Activated CD8-positive, alpha-beta memory T cell treated with anti-CD3 and anti-CD28 coated beads for 36 hours (primary cell): ENCODE measurements at regions not wholly inside any gene's neighbourhood (a gene's known extent, or its start where the extent isn't known, plus 50 kb on each side); places are given as distances from the start of the nearest gene placed in this dataset.
"Not testable (repeated sequence)": the region's sequence is repeated elsewhere in the genome, so short reads cannot be mapped to it uniquely, and the experiment has no call there.

Experiments
- CTCF ChIA-PET: fragments of 350-600 bp; sonication (Branson Sonifier 250); formaldehyde crosslinking; loops from one replicate; lab custom pipeline; 2021; ENCODE audit warnings: antibody characterized with exemption; lab: Charles Lee
- POLR2A ChIA-PET: fragments of 350-600 bp; sonication (Branson Sonifier 250); formaldehyde crosslinking; loops from one replicate; lab custom pipeline; 2021; ENCODE audit warnings: antibody characterized with exemption; lab: Charles Lee

DNA sequence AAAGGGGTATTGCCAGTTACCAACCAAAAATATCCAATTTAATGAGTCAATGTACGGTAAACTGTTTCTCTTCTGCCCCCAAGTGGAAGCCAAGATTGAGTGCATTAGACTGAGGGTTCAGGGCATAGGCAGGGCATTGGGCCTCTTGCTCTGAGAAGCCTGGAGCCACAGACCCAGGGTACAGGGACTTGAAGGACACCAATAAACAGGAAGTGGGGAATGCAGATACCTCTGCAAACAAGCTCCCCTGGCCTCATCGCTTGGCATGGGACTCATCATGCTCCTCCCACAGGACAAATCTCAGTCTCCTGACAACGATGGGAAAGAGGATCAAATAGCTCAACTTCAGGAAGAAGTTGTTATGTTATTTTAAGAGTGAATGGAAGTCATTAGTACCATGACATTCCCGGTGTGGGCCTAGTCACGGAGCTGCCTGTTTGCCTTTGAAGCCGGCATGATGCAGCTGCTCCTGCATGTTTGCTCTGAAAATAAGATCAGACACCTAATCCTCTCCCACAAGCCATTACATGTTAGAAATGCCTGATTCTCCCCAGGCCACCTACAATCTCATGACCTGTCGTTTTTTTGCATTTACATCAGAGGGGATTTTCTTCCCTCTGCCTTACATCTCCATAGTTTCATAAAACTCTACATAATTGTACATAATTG, 224.2 kb downstream of the RCHY1 start:
- ChIA-PET CTCF (no interaction called here), POLR2A (no interaction called here)

DNA sequence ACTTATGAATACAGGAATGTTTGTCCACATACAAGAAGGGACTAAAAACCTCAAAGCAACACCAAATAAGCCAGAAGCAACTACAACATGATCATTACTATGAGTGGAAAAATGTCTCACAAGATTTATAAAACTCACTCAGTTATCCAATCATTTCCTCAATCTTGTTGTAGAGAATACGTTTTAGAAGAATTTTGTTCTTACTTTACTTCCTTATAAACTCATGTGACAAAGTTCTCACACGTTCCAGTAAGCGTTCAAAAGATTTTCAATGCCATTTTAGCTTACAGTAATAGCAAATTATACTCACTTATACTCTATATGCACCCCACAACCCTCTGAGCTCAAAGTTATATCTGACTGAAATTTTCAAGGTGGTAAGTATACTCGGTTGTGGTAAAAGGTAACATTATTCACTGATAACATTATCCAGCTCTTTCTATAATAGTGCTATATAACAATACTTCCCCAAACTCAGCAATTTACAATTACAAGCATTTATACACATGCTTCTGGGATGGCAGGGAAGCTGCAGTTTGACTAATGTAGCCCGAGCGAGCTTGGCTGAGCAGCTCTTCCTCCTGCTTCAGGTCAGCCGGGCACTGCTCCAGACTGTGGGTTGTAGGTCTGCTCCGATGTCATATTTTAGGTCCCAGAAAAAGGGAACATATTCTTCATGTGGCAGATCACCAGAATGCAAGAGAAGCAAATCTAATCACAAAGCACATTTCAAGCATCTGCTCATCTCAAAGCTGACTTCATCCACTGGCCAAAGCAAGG, 226.3 kb downstream of the RCHY1 start:
- POLR2A ChIA-PET, result no interaction called here
- CTCF ChIA-PET, result no interaction called here

DNA sequence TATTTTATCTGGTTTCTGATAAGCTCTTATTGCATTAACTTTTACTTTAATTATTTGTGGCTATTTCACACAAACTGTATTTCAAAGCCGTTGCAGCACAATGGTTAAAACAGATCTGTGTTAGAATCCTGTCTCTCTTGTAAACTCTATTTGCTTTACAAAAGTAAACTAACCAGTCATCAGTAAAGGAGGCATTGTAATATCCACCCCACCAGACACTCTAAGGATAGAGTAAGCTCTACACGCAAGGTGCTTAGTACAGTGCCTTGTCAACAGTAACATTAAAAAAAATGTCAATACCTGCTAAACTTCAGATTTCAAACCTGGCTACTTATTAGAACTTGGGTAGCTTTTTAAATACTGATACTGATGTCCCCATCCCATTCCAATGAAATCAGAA, 228.4 kb downstream of the RCHY1 start:
- ChIA-PET POLR2A (no interaction called here), CTCF (no interaction called here)

DNA sequence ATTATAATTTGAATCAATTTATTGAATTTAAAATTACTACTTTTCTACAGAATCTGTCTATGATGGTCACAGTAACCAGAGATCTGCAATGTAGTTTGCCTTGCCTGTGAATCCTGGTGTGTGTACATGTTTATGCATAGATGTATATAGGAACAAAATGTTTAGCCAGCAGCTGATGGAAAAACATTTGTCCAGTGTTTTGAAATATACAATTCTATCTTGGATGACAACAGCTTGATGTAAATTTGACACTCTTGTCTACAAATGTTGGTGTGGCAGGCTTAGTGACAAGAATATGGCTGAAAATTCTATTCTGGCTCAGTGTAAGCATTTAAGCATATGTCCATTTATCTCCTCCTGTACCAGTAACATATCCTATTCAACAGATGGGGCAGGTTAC, 229.4 kb downstream of the RCHY1 start:
- CTCF ChIA-PET, result no interaction called here
- POLR2A ChIA-PET, result no interaction called here

DNA sequence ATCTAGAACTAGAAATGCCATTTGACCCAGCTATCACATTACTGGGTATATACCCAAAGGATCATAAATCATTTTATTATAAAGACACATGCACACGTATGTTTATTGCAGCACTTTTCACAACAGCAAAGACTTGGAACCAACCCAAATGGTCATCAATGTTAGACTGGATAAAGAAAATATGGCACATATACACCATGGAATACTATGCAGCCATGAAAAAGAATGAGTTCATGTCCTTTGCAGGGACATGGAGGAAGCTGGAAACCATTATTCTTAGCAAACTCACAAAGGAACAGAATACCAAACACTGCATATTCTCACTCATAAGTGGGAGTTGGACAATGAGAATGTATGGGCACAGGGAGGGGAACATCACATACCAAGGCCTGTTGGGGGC, 233.7 kb downstream of the RCHY1 start:
- CTCF ChIA-PET, POLR2A ChIA-PET: not testable (repeated sequence)

DNA sequence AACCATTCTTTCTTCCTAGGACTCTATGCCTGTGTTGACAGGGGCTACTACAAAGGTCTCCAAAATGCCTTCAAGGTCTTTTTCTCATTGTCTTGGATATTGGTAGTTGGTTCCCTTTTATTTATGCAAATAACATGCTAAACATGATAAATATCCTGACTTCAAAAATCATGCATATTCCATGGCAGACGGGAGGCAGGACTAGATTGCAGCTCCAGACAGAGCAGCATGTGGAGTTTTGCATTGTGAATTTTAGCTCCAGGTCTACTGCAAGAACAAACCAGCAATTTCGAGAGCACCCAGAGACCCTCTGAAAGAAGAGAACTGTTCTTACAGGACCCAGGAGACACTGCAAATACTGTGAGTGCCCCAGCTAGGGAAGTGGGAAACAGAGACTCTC, 254.9 kb downstream of the RCHY1 start:
- POLR2A ChIA-PET, result no interaction called here
- CTCF ChIA-PET, result no interaction called here

DNA sequence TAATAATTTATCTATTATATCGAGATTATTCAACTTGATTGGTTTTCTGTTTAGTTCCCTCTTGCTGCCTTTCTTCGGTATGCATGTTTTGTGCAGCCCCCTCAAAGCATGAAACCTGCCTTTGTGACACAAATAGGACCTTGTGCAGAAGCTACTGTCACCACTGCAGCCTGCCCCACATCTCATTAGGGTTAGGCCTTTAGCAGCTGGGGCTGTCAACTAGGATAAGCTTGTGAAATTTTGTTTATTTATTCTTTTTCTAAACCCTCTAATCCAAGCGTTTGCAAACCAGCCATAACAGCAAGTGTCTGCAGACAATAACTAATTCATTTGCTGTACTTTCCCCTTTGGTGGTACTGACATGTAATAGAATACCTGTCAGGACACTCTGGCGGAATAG, 258.9 kb downstream of the RCHY1 start:
- CTCF ChIA-PET, result no interaction called here
- POLR2A ChIA-PET, result no interaction called here

DNA sequence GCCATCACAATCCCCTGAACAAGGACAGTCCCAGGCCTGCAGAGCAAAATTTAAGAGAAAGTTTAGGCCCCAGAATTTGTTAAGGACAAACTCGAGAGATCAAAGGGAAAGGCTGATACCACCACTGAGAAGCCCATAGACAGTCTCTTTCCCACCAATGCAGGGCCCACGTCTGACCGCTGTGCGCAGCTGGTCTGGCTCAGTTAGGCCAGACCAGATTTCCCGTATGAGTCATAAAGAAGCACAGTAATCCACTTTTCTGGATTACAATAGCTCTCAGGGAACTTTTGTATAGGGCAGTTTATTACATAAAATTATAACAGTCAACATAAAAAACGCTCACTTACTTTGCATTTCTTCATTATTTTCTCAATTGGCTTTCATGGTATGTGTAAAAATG, 259.5 kb downstream of the RCHY1 start:
- POLR2A ChIA-PET, result no interaction called here

DNA sequence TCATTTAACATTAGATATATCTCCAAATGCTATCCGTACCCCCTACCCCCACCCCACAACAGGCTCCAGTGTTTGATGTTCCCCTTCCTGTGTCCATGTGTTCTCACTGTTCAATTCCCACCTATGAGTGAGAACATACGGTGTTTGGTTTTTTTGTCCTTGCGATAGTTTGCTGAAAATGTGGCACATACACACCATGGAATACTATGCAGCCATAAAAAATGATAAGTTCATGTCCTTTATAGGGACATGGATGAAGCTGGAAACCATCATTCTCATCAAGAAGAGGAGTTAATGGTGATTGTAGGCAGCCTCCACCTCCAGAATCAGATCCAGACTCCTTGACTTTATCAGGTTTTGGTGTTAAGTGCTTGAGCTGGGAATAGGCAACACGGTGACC, 261.1 kb downstream of the RCHY1 start:
- CTCF ChIA-PET, result not testable (repeated sequence)

More for the DNA sequence above, 259.5 kb downstream of the RCHY1 start:
- CTCF ChIA-PET, result no interaction called here

DNA sequence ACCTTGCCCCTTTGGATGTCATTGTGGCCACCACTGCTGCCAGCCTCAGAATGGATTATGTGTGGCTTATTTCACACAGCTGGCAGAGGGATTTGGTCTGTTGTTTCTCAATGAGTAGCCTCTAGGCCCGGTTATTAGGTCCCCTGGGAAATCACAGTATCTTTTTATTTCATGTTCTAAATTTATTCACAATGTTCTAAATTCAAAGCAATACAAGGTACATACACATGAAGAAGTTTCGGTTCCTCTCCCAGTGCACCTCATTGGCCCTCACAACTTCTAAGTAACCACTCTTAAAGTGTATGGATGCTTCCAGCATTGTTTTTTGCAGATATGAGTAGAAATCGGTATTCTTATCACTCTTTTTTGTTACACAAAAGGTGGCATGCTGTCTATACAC, 262.7 kb downstream of the RCHY1 start:
- CTCF ChIA-PET, result no interaction called here
- POLR2A ChIA-PET, result no interaction called here

More for the DNA sequence above, 261.1 kb downstream of the RCHY1 start:
- POLR2A ChIA-PET, result not testable (repeated sequence)

DNA sequence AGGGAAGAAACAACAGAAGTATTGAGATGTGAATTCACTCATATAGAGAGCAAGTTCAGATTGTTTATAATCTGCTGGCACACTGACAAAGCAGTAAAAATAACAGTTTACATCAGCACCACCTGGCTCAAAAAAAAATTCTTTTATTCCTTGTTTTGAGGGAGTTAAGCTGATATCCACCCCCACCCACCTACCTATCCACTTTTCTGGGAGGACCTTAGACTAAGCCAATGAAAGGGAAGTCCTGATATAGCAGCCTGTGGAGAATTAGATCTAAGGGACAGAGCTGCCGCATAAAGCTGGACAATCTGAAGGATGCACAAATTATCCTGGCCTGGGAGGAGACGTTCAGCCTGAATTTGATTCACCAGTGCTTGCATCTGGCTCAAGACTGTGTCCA, 264.5 kb downstream of the RCHY1 start:
- CTCF ChIA-PET, result no interaction called here
- POLR2A ChIA-PET, result no interaction called here

DNA sequence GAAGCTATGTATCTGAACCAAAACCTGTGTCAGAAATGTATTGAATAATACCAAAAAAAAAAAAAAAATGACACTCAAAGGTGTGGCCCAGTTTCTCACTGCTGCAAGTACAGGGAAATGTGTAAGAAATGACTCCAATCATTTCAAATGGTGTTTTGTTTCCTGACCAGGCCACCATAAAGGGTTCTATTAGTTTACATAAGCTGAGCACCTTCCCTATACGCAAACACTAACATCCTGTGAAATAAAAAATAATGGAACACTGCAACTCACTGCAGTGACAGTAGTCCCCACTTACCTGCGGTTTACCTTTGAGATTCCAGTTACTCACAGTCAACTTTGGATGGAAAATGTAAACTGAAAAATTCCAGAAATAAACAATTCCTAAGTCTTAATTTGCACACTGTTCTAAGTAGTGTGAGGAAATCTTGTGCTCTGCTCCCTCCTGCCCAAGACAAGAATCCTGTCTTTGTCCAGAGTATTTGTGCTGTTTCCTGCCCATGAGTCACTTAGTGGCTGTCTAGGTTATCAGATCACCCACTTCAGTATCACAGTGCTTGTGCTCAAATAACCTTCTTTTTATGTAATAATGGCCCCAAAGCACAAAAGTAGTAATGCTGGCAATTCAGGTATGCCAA, 265.3 kb downstream of the RCHY1 start:
- ChIA-PET POLR2A (no interaction called here), CTCF (no interaction called here)

DNA sequence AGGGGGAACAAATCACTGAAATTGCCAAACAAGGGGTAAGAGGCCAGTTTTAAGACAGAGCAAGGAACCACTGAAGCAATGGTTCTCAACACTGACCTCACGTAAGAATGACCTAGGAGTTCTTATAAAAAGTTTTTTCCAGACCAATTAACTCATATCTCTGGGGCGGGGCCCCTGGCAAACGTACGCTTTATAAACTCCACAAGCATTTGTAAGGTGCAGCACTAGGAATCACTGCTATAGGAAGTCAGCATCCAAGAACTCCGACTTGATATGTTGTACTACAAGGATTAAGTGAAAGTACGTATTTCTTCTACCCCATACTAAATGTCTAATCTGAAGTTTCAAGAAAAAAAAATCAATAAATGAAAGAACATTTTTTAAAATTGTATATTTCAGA, 269.9 kb downstream of the RCHY1 start:
- CTCF ChIA-PET, result no interaction called here
- POLR2A ChIA-PET, result no interaction called here

DNA sequence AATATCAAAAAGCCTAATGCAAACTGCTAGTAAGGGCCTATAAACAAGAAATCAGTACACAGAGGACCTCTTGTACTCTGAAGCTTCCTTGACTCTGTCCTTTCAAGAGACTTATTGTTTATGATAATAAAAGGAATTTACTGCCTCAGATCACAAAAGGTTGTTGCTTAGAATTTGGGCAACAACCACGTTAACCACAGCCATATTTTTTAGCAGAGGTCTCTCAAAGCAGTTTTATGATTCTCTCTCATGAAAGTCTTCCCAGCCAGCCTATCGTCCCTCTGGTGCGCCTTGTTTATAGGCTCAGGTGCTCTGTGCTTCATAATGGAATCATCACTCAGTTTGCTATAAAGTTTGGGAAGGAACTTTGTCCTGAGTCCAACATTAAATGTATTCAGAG, 270.6 kb downstream of the RCHY1 start:
- POLR2A ChIA-PET, result no interaction called here
- CTCF ChIA-PET, result no interaction called here

DNA sequence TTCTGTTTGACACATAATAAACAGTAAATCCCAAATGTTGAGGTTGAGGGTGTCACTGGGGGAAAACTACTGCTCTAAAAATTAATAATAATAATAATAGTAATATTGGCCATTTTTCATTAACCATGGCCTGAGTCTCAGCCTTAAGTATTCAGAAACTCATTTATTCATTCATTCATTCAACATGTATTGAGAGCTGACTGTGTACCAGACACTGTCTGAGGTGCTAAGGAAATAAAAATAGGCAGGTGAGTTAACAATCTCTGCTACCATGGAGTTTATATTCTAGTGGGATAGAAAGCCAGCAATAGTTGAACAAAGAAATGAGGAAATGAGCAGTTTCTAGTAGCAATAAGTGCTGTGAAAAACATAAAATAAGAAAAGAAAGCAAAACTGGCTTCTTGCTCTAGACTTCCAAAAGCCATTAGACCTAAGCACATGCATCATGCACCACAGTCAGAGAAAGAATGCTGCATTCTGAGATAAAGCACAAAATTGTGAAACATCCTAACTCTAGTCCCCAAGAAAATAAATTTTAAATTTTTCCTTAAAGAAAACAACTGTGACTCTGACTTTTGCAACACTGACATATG, 278.7 kb downstream of the RCHY1 start:
- ChIA-PET POLR2A (no interaction called here), CTCF (no interaction called here)

DNA sequence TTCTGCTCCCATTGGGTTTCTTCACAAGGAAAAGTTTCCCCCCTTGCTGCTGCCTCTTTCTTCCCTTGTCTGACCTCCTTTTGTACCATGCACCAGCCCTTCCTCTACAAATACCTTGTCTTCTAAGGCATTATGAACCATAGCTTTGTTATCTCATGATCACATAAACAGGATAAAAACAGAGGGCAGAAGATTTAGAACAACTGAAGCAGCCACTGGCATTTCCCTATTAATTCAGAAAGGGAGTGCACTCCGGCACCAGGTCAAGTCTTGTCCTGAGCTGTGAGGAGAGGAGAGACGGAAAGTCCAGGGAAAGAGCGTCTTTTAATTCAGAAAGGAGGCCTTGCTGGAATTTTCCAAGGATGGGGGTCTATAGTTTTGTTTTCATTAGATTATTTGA, 281.7 kb downstream of the RCHY1 start:
- POLR2A ChIA-PET, result no interaction called here
- CTCF ChIA-PET, result no interaction called here

DNA sequence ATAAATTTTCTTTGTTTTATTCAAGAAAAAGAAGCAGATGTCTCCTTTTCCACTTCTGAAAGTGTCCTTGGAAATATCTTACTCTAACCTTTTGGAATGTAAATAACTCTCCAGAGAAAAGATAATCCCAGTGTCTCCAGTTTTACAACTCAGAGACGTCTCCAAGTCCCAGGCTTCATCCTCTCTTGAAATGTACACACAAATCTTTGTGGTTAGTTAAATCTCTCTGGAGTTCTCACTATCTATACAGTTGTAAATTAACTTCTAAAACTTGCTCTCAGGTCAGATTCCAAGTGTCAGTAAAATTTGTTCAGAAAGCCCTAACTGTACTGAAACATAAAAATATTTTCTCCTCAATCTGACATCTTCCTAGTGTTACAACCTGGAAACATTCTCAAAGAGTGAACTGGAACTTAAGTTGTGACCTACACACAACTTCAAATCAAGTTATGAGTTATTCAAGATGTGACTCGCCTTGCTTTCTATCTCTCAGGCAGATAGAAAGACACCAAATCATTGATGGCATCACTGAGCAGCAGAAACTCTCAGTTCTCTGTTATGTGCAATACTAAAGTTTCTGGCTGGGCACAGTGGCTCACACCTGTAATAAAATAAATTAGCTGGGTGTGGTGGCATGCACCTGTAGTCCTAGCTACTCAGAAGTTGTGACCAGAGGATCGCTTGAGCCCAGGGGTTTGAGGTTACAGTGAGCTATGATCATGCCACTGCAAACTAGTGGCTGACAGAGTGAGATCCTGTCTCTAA, 284.2 kb downstream of the RCHY1 start:
- ChIA-PET CTCF (no interaction called here), POLR2A (no interaction called here)

DNA sequence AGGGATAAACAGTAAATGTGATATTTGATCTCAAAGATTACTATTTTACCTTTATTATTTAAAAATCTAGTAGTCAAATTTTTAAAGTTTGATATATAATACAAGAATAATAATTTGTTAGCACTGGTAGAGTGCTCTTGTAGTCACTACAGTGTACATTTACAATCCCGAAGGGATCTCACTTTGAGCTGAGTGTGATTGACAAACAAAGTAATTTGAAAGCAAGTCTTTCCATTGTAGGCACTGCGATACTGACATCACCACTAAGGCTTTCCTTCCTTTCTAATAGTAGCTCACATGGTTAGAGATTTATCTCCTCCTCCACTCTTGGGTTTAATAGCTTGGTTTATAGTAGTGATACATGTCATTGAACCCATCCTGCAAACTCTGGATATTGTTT, 280.6 kb downstream of the PARM1 start:
- CTCF ChIA-PET, result no interaction called here
- POLR2A ChIA-PET, result no interaction called here

DNA sequence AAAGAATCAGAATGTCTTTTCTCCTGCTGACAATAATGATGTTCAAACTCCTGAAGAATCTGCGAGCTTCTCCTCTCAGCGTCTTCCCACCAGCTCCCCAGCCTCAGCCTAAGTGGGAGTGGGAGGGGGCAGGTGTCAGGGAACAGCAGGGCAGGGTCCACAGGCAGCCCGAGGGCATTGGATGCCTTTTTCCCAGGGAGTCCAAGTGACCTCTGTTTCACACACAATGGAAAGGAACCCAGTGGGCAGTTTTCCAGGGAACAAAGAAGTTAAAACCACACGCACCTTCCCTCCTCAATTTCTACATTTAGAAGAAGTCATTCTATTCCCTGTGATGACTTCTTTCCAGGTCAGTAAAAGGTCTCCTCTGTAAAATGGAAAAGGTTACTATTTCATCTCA, 278.5 kb downstream of the PARM1 start:
- ChIA-PET CTCF (no interaction called here), POLR2A (no interaction called here)

DNA sequence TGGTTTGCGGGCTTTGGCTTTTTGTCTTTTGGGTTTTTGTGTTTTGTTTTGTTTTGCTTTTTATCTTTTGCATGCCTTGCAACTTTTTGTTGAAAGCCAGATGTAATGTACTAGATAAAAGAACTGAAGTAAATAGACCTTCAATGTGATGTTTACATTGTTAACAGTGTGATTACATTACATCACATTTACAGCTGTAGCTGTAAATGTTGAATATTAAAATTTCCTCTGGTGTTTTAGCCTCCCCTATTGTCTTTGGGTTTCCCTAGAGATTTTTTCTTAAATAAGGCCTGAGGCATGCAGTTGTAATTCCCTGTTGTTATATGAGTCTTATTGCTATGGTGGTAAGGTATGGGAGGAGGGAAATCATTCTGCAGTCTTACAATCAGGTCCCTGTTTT, 275.0 kb downstream of the PARM1 start:
- ChIA-PET CTCF (no interaction called here), POLR2A (no interaction called here)
